Muscle layer of duodenum (tissue), 2 donors: ENCODE measurements at regions not wholly inside any gene's neighbourhood (a gene's known extent, or its start where the extent isn't known, plus 50 kb on each side); places are given as distances from the start of the nearest gene placed in this dataset.

Source experiments
- H3K27ac ChIP-seq: one replicate; pipeline ENCODE4 v1.7.0; 2013; ENCODE audit warnings: mild to moderate bottlenecking, low read length
- H3K27me3 ChIP-seq: one replicate; pipeline ENCODE4 v1.7.0; 2013; ENCODE audit warnings: low read depth, mild to moderate bottlenecking, control low read depth, low read length
- H3K36me3 ChIP-seq, 2 donors: one replicate each; pipeline ENCODE4 v1.7.0; 2013; ENCODE audit warnings: low read length in 2 of 2, control low read depth in 1 of 2, mild to moderate bottlenecking in 1 of 2; ENCODE audit not compliant: insufficient read depth in 2 of 2, control insufficient read depth in 1 of 2
- H3K4me1 ChIP-seq, 2 donors: one replicate each; pipeline ENCODE4 v1.7.0; 2013; ENCODE audit warnings: low read length in 2 of 2, mild to moderate bottlenecking in 2 of 2, control low read depth in 1 of 2, moderate library complexity in 1 of 2; ENCODE audit not compliant: insufficient read depth in 2 of 2, control insufficient read depth in 1 of 2
- H3K4me3 ChIP-seq, 2 donors: one replicate each; pipeline ENCODE4 v1.7.0; 2013; ENCODE audit warnings: low read length in 2 of 2, low read depth in 1 of 2, mild to moderate bottlenecking in 1 of 2
- H3K9me3 ChIP-seq, 2 donors: one replicate each; pipeline ENCODE4 v1.7.0; 2013; ENCODE audit warnings: low read length in 2 of 2, control low read depth in 1 of 2, mild to moderate bottlenecking in 1 of 2; ENCODE audit not compliant: control insufficient read depth in 1 of 2
- donor health status: healthy.

DNA sequence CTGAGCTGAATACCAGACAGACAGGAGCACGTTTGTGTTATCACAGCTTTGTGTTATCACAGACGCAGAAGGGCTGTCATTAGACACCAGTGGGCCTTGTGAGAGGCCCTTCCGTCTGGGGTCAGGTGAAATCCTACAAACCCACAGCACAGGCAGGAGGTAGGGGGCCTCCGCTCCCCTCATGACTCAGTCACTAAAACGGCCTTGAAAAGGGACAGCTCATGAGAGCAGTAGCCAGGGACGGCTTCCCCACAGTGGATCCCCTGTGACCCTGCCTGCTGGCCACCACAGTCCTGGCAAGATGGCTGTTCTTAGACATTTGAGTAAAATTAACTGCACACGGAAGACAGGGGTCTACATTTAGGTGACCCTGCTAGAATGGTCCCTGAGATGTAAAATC, 215.8 kb upstream of the PPP2R2D start:
- no peak overlapping the region for H3K4me3 ChIP-seq
- H3K9me3 ChIP-seq, result no peaks in the 10 kb centered on the region
- no peaks in the 10 kb centered on the region for H3K4me1 ChIP-seq
- H3K36me3 ChIP-seq, result no peaks in the 10 kb centered on the region
- H3K27me3 ChIP-seq, result no peaks in the 10 kb centered on the region
- no peak overlapping the region for H3K27ac ChIP-seq

GRCh38 chr10:131685576-131685975, 215.2 kb upstream of the PPP2R2D start:
- Histone ChIP-seq H3K27me3 (no peaks in the 10 kb centered on the region), H3K4me1 (no peaks in the 10 kb centered on the region), H3K27ac (no peak overlapping the region)

GRCh38 chr10:131686781-131687420, 213.9 kb upstream of the PPP2R2D start:
- no peak overlapping the region for H3K4me3 ChIP-seq
- no peaks in the 10 kb centered on the region for H3K9me3 ChIP-seq
- H3K4me1 ChIP-seq, result no peaks in the 10 kb centered on the region
- no peaks in the 10 kb centered on the region for H3K27me3 ChIP-seq
- H3K27ac ChIP-seq, result no peak overlapping the region
- H3K36me3 ChIP-seq, result no peaks in the 10 kb centered on the region

More at GRCh38 chr10:131685576-131685975, 215.2 kb upstream of the PPP2R2D start:
- Histone ChIP-seq H3K36me3 (no peaks in the 10 kb centered on the region), H3K9me3 (no peaks in the 10 kb centered on the region), H3K4me3 (no peak overlapping the region)

GRCh38 chr10:131688304-131688703, 212.5 kb upstream of the PPP2R2D start:
- H3K4me1 ChIP-seq, result no peaks in the 10 kb centered on the region
- no peaks in the 10 kb centered on the region for H3K9me3 ChIP-seq
- H3K36me3 ChIP-seq, result no peaks in the 10 kb centered on the region
- H3K27me3 ChIP-seq, result peaks cover 4% of the 10 kb centered on the region
- no peak overlapping the region for H3K4me3 ChIP-seq
- H3K27ac ChIP-seq, result no peak overlapping the region

GRCh38 chr10:131689016-131689415, 211.8 kb upstream of the PPP2R2D start:
- no peaks in the 10 kb centered on the region for H3K36me3 ChIP-seq
- no peak overlapping the region for H3K4me3 ChIP-seq
- no peaks in the 10 kb centered on the region for H3K4me1 ChIP-seq
- H3K27me3 ChIP-seq, result peaks cover 4% of the 10 kb centered on the region
- H3K27ac ChIP-seq, result no peak overlapping the region
- no peaks in the 10 kb centered on the region for H3K9me3 ChIP-seq

DNA sequence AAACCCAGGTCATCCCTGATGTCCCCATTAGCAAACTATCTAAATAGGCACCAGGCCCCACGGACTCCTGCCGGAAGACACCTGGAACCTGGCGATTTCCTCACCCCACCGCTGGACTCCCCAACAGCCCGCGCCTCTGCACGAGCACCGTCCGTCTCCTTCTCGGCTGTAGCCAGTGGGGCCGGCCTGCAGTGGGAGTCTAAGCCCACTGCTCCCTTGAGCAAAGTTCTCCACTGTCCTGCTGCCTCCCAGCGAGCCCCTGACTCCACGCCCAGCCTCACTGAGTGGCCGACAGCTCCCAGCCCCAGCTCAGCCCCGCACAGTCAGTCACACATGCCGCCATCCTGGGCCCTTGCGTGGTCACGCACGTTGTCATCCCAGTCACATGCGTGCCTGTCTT, 211.3 kb upstream of the PPP2R2D start:
- Histone ChIP-seq H3K36me3 (no peaks in the 10 kb centered on the region), H3K27ac (no peak overlapping the region), H3K4me3 (no peak overlapping the region), H3K9me3 (no peaks in the 10 kb centered on the region), H3K27me3 (peaks cover 4% of the 10 kb centered on the region), H3K4me1 (no peaks in the 10 kb centered on the region)

GRCh38 chr10:131689954-131690757, 210.7 kb upstream of the PPP2R2D start:
- Histone ChIP-seq H3K4me1 (no peaks in the 10 kb centered on the region), H3K36me3 (no peaks in the 10 kb centered on the region), H3K4me3 (no peak overlapping the region), H3K27me3 (peaks cover 4% of the 10 kb centered on the region), H3K27ac (no peak overlapping the region), H3K9me3 (no peaks in the 10 kb centered on the region)

- Histone ChIP-seq H3K27ac (no peak overlapping the region), H3K9me3 (no peaks in the 10 kb centered on the region), H3K4me1 (no peaks in the 10 kb centered on the region), H3K27me3 (peaks cover 4% of the 10 kb centered on the region), H3K36me3 (no peaks in the 10 kb centered on the region), H3K4me3 (no peak overlapping the region)
These were observed 210.0 kb upstream of the PPP2R2D start for GRCh38 chr10:131690805-131691239.

- Histone ChIP-seq H3K4me1 (no peaks in the 10 kb centered on the region), H3K9me3 (no peaks in the 10 kb centered on the region), H3K27me3 (peaks cover 4% of the 10 kb centered on the region), H3K4me3 (no peak overlapping the region), H3K27ac (no peak overlapping the region), H3K36me3 (no peaks in the 10 kb centered on the region)
These were observed 209.2 kb upstream of the PPP2R2D start for GRCh38 chr10:131691481-131692090.

- no peak overlapping the region for H3K27ac ChIP-seq
These were observed 208.6 kb upstream of the PPP2R2D start for GRCh38 chr10:131692176-131692575.

GRCh38 chr10:131692686-131693334, 208.0 kb upstream of the PPP2R2D start:
- Histone ChIP-seq H3K9me3 (no peaks in the 10 kb centered on the region), H3K4me1 (no peaks in the 10 kb centered on the region), H3K4me3 (no peak overlapping the region), H3K36me3 (no peaks in the 10 kb centered on the region), H3K27ac (no peak overlapping the region), H3K27me3 (peaks cover 4% of the 10 kb centered on the region)

More at GRCh38 chr10:131692176-131692575, 208.6 kb upstream of the PPP2R2D start:
- Histone ChIP-seq H3K27me3 (peaks cover 4% of the 10 kb centered on the region), H3K36me3 (no peaks in the 10 kb centered on the region), H3K9me3 (no peaks in the 10 kb centered on the region), H3K4me1 (no peaks in the 10 kb centered on the region), H3K4me3 (no peak overlapping the region)
